NCI-H2081 (cell line): ENCODE measurements at regions not wholly inside any gene's neighbourhood (a gene's known extent, or its start where the extent isn't known, plus 50 kb on each side); places are given as distances from the start of the nearest gene placed in this dataset.
"Not testable (repeated sequence)": the region's sequence is repeated elsewhere in the genome, so short reads cannot be mapped to it uniquely, and the experiment has no call there.

Experiments used
- DNase-seq, 2 experiments: peaks; one replicate each; lab custom pipeline; 2025; lab: John Stamatoyannopoulos, UW

GRCh38 chr4:106869551-106869950 is 166.6 kb downstream of the DKK2 start:
- no peak for DNase-seq

- DNase-seq: no peak
Observed at GRCh38 chr4:106868381-106869035, 167.6 kb downstream of the DKK2 start.

GRCh38 chr4:106864231-106864630 is 171.9 kb downstream of the DKK2 start:
- DNase-seq: no peak

GRCh38 chr4:106854569-106855351 is 181.4 kb downstream of the DKK2 start:
- DNase-seq: no peak

GRCh38 chr4:106852426-106852825 is 183.7 kb downstream of the DKK2 start:
- no peak for DNase-seq

- no peak for DNase-seq
Observed at GRCh38 chr4:106851726-106852125, 184.4 kb downstream of the DKK2 start.

- DNase-seq: no peak
Observed at GRCh38 chr4:106850691-106851090, 185.4 kb downstream of the DKK2 start.

GRCh38 chr4:106835919-106836318 is 200.2 kb downstream of the DKK2 start:
- no peak for DNase-seq

- no peak for DNase-seq
Observed at GRCh38 chr4:106830879-106831278, 205.2 kb downstream of the DKK2 start.

- DNase-seq: no peak
Observed at GRCh38 chr4:106818764-106819163, 217.3 kb downstream of the DKK2 start.

- DNase-seq: no peak
Observed at GRCh38 chr4:106816496-106816895, 219.6 kb downstream of the DKK2 start.

GRCh38 chr4:106810122-106810521 is 226.0 kb downstream of the DKK2 start:
- DNase-seq: no peak

GRCh38 chr4:106809076-106809475 is 227.0 kb downstream of the DKK2 start:
- peak in 1 of 2 experiments; percentile 12 for DNase-seq

- DNase-seq: no peak
Observed at GRCh38 chr4:106806158-106806797, 229.8 kb downstream of the DKK2 start.

- DNase-seq: no peak
Observed at GRCh38 chr4:106803083-106803482, 233.0 kb downstream of the DKK2 start.

GRCh38 chr4:106801386-106801785 is 234.7 kb downstream of the DKK2 start:
- DNase-seq: no peak

GRCh38 chr4:106796876-106797275 is 239.2 kb downstream of the DKK2 start:
- no peak for DNase-seq

GRCh38 chr4:106795326-106795725 is 240.8 kb downstream of the DKK2 start:
- no peak for DNase-seq

GRCh38 chr4:106793933-106794332 is 242.2 kb downstream of the DKK2 start:
- no peak for DNase-seq

GRCh38 chr4:106775636-106776035 is 260.5 kb downstream of the DKK2 start:
- DNase-seq: no peak

- DNase-seq: not testable (repeated sequence)
Observed at GRCh38 chr4:106774055-106774454, 262.1 kb downstream of the DKK2 start.

- no peak for DNase-seq
Observed at GRCh38 chr4:106773076-106773905, 262.8 kb downstream of the DKK2 start.
